GM21723 (cell line): ENCODE measurements at regions not wholly inside any gene's neighbourhood (a gene's known extent, or its start where the extent isn't known, plus 50 kb on each side); places are given as distances from the start of the nearest gene placed in this dataset.
A peak's percentile ranks its signal among the peaks of the same experiment; 100 is the strongest.
"Not testable (repeated sequence)": the region's sequence is repeated elsewhere in the genome, so short reads cannot be mapped to it uniquely, and the experiment has no call there.

Experiments used
- ATAC-seq: cut with Tn5 transposase; IDR thresholded peaks from one replicate; pipeline ENCODE4 v1.9.1; 2021; ENCODE audit warnings: mild to moderate bottlenecking, moderate library complexity; ENCODE audit not compliant: unreplicated experiment

GRCh38 chrX:3881255-3881895 is 167.9 kb upstream of the PRKX start:
- ATAC-seq, result peak; percentile 49

DNA sequence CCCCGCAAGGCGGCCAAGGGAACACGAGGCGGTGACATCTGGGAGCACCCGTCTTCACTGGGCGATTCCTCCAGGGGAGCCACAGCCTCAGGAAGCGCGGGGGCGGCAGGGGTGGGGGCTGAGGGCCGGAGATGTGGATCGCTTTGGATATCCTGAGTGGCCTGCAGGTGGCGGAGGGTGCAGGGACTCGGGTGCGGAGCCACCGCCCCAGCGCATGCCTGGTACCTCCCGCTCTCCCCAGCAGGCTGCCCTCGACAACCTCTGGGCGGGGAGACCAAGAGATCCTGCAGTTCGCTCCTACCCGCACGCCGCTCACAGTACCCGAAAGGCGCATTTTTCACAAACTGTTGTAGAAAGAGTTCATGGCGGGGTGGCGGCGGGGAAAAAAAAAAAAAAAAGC is 162.9 kb upstream of the PRKX start:
- ATAC-seq, result not testable (repeated sequence)

DNA sequence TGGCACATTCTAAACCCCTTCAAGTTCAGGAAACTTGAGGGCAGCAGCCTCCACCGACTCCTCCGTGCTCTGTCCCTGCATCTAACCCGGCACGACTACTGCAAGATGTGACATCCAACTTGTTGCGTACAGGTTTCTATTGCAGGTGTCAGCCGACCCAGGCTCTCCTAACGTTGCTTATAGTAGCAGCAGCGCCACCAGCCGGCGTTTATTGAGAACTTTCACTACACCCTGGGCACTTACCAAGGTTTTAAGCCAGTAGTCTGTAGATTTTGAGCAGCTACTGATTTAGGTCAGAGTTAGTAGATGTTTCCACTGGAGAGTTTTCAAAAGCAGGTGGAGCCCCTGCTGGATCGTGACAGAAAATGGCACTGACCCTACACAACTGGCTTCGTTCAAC is 162.2 kb upstream of the PRKX start:
- not testable (repeated sequence) for ATAC-seq

- ATAC-seq, result not testable (repeated sequence)
Observed at GRCh38 chrX:3872226-3872879, 158.9 kb upstream of the PRKX start.

GRCh38 chrX:3867067-3867831 is 153.8 kb upstream of the PRKX start:
- ATAC-seq, result not testable (repeated sequence)

DNA sequence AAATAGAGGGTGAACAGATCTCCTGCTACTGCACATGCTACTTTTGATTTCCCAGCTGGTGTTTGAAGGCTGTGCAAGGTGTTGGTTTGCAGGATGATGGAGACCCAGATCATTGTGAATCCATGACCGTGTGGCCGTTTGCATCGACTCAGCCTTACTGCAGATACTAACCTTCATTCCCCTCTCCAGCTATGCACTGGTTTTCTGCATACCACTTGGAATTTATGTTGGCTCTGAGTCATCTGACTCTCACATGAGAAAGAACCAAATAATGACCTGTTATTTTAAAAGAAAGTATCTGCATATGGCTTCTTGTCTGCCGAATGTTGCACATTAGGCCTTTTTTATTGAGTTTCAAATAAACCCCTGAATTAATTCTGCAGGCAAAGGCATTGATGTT is 144.9 kb upstream of the PRKX start:
- ATAC-seq, result not testable (repeated sequence)

GRCh38 chrX:3843522-3844145 is 130.2 kb upstream of the PRKX start:
- ATAC-seq, result peak; percentile 95

- ATAC-seq, result peak; percentile 71
Observed at GRCh38 chrX:3842822-3843521, 129.5 kb upstream of the PRKX start.

DNA sequence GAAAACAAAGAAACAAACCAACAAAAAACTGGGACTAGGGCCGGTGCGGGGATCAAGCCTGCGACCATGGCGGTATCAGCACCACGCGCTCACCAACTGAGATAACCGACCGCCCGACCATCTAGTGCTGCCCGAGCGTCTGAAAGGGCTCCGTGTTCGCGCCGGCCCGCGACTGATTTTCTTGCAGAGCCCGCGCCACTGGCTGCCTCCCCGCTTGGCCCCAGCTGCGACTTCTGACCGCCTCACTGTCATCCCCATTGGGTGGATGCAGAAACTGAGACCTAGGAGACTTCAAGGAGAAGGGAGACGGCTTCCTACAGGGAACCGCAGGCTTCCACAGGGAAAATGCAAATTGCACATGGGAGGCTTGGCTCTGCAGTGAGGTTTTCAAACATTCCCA is 125.3 kb upstream of the PRKX start:
- not testable (repeated sequence) for ATAC-seq

DNA sequence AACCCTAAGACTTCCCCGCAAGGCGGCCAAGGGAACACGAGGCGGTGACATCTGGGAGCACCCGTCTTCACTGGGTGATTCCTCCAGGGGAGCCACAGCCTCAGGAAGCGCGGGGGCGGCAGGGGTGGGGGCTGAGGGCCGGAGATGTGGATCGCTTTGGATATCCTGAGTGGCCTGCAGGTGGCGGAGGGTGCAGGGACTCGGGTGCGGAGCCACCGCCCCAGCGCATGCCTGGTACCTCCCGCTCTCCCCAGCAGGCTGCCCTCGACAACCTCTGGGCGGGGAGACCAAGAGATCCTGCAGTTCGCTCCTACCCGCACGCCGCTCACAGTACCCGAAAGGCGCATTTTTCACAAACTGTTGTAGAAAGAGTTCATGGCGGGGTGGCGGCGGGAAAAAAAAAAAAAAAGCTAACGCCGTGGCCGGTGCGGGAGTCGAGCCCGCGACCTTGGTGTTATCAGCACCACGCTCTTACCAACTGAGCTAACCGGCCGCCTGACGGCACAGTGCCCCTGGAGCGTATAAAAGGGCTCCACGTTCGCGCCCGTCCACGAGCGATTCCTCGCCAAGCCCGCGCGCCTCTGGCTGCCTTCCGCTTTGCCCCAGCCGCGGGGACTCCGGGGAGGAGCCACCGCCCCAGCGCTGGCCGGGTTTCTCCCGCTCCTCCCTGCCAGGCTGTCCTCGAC is 124.7 kb upstream of the PRKX start:
- ATAC-seq, result not testable (repeated sequence)

DNA sequence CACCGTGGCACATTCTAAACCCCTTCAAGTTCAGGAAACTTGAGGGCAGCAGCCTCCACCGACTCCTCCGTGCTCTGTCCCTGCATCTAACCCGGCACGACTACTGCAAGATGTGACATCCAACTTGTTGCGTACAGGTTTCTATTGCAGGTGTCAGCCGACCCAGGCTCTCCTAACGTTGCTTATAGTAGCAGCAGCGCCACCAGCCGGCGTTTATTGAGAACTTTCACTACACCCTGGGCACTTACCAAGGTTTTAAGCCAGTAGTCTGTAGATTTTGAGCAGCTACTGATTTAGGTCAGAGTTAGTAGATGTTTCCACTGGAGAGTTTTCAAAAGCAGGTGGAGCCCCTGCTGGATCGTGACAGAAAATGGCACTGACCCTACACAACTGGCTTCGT is 123.8 kb upstream of the PRKX start:
- not testable (repeated sequence) for ATAC-seq

- ATAC-seq, result not testable (repeated sequence)
Observed at GRCh38 chrX:3833761-3834542, 120.5 kb upstream of the PRKX start.

- not testable (repeated sequence) for ATAC-seq
Observed at GRCh38 chrX:3830020-3830419, 116.6 kb upstream of the PRKX start.

- ATAC-seq, result not testable (repeated sequence)
Observed at GRCh38 chrX:3829041-3829531, 115.6 kb upstream of the PRKX start.

DNA sequence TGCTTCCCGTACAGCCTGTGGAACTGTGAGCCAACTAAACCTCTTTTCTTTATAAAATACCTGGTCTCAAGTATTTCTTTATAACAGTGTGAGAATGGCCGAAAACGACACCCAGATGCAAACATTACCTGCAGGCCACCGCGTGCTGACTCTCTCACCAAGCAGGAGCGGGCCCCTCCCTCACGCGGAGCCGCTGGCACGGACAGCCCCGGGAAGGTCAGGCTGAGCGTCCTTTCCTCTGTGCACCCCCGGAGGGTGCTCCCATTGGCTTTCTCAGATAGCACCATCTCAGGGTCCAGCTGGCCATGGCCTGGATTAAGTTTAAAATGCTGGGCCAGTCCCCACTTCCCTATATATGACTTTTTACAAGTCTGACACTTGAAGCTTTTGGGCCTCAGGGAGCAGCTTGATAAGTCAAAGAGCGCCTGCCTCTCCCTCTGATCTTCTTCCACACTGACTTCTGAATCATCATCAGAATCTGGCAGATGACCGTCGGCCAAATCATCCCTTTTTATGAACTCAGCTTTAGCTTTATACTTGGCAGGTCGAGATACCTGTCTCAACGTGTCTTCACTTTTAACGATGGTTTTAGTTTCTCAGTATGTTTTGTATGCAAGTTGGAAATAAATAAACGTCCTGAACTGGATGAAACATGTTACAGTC is 115.1 kb upstream of the PRKX start:
- not testable (repeated sequence) for ATAC-seq

DNA sequence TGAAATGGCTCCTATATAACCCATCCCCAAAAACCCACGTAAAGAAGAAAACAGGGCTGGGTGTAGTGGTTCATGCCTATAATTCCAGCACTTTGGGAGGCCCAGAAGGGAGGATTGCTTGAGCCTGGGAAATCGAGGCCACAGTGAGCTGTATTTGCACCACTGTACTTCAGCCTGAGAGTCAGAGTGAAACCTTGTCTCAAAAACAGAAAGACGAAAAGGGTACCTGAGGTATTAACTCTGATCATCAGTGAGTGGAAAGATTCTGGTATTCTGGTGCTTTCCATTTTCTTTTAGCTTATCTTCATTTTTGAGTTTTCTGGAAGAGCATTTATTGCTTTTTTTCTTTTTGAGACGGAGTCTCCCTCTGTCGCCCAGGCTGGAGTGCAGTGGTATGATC is 110.6 kb upstream of the PRKX start:
- not testable (repeated sequence) for ATAC-seq

DNA sequence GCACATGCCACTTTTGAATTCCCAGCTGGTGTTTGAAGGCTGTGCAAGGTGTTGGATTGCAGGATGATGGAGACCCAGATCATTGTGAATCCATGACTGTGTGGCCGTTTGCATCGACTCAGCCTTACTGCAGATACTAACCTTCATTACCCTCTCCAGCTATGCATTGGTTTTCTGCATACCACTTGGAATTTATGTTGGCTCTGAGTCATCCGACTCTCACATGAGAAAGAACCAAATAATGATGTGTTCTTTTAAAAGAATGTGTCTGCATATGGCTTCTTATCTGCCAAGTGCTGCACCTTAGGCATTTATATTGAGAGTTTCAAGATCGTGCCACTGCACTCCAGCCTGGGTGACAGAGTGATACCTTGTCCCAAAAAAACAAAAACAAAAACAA is 106.7 kb upstream of the PRKX start:
- ATAC-seq, result no peak

DNA sequence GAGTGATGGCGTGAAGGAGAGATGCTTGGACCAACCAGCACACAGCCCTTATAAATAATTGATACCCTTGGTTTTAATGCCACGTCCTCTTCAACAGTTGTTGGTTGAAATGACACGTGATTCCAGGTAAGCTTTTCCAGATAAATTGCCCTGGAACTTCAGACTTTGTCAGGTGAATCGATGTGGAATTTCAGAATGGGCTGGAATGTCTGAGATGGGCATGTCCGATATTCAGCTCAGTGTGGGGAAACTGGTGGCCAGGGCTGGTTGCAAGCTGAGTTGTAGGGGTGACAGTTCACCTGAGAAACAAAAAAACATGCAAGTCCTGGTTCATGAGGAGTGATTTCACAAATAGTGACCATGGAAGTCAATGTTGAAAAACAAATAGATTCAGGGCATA is 104.0 kb upstream of the PRKX start:
- ATAC-seq, result not testable (repeated sequence)
